Iris pigment epithelial cell (primary cell): ENCODE measurements at regions not wholly inside any gene's neighbourhood (a gene's known extent, or its start where the extent isn't known, plus 50 kb on each side); places are given as distances from the start of the nearest gene placed in this dataset.
"Not testable (repeated sequence)": the region's sequence is repeated elsewhere in the genome, so short reads cannot be mapped to it uniquely, and the experiment has no call there.

Experiments
- DNase-seq: peaks from one replicate; pipeline ENCODE4 v3.0.0-alpha.2; 2011; ENCODE audit warnings: low read depth

GRCh38 chr4:86413426-86413825, 53.6 kb upstream of the MAPK10 start:
- DNase-seq = not testable (repeated sequence)

DNA sequence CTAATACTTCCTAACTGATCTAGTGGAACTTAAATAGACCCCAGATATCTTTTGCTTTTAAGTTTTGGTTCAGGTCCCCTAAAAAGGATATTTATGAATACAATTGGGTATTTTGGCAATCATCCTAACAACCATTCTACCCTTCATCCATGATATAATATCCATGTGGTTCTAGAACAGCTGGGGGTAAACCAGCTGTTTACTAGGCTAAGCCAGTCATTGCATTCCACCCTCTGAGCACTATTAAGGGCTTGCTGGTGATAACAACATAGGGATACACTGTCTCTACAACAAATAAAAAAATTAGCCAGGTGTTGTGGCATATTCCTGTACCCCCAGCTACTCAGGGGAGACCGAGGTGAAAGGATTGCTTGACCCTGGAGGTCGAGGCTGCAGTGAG, 54.8 kb upstream of the MAPK10 start:
- no peak for DNase-seq

GRCh38 chr4:86416081-86416480, 56.2 kb upstream of the MAPK10 start:
- peak; percentile 8 for DNase-seq

GRCh38 chr4:86421461-86421860, 61.6 kb upstream of the MAPK10 start:
- no peak for DNase-seq

- DNase-seq = no peak
These were observed 71.8 kb upstream of the MAPK10 start for GRCh38 chr4:86431543-86432116.

DNA sequence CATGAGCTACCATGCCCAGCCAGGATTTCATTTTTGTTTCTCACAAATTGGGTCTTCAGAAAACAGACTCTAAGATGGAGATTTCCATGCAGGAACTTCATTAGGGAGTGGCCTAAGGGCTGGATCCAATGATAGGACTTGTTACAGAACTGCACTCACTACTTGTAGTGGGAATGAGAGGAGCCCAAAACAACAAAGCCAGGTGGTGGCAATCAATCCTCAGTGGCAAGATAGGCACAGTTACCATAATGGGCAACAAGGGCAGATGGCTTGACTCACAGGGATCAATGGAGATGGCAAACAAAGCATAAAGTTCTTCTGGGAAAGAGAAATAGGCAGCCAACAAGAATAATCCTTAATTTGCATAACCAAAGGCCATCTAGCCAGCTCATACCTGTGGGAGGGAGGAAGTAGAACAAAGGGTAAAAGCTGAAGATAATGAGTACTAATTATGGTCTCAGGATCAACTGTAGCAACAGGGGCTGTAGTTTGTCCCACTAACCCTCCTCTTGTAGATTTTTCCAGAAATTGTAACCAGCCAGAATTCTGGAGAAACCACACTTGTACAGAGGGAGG, 72.8 kb upstream of the MAPK10 start:
- DNase-seq = no peak

- DNase-seq = no peak
These were observed 79.4 kb upstream of the MAPK10 start for GRCh38 chr4:86439293-86439692.

DNA sequence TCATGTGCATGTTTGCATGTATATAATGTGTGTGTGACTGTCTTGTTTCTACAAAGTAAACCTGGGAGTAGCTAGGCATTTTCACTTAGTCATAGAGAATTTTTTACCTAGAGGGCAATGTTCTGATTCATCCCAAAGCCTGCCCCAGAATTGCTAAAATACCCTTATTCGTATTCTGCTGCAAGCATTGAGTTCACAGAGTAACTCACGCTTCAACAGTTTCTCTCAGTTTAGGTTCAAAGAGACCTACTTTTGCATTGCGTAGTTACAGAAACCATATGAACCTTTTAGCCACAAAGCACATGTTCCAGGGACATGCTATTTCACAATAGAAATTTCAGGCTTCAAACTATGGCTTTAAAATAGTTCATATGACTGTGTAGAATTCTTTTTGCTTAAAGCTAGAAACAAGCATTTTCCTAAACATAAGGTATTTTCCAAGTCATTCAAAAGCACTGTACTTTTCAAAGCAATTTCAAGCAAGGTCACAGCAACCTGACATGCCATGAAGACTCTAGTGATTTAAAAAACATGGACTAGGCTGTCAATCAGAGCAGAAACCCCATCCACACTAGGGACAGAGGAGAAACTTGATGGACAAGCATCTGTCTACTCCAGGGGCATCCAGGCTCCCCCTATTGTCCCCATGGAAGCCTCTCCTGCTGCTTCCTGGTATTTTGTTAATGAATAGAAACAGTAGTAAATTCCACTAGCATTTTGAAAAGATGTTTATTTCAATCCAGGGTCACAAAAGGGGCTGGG, 81.5 kb upstream of the MAPK10 start:
- DNase-seq = peak; percentile 54

DNA sequence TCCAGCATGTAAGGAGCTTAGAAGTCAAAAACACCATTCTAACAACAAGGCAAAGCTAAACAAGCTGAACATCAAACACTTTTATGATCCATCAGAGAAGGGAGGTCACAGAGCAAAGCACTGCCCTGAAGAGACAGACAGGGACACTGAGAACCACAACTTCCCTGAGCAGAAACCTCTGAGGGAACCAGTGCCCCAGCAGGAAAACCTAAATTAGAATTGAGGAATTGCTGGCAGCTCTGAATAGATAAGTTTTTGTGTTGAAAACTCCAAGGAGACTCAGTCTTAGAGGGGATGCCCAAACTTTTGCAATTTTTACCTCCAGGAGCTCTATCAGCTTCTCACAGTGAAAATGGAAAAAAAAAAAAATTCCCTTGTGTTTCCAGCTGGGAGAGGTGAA, 83.0 kb upstream of the MAPK10 start:
- DNase-seq = no peak

GRCh38 chr4:86443495-86443894, 83.6 kb upstream of the MAPK10 start:
- DNase-seq = no peak

GRCh38 chr4:86446996-86447395, 87.1 kb upstream of the MAPK10 start:
- DNase-seq = no peak

DNA sequence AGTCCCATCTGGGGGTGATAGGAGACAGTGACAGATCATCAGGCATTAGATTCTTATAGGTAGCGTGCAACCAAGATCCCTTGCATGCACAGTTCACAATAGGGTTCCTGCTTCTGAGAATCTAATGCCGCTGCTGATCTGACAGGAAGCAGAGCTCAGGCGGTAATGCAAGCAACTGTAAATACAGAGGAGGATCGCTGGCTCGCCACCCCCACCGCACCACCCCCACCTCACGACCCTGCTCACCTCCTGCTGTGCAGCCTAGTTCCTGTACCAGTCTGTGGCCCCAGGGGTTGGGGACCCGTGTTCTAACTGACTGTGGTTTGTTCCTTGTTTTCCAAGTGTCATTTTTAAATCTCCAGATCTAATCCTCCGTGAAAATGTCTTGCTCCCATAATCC, 89.0 kb upstream of the MAPK10 start:
- DNase-seq = no peak

DNA sequence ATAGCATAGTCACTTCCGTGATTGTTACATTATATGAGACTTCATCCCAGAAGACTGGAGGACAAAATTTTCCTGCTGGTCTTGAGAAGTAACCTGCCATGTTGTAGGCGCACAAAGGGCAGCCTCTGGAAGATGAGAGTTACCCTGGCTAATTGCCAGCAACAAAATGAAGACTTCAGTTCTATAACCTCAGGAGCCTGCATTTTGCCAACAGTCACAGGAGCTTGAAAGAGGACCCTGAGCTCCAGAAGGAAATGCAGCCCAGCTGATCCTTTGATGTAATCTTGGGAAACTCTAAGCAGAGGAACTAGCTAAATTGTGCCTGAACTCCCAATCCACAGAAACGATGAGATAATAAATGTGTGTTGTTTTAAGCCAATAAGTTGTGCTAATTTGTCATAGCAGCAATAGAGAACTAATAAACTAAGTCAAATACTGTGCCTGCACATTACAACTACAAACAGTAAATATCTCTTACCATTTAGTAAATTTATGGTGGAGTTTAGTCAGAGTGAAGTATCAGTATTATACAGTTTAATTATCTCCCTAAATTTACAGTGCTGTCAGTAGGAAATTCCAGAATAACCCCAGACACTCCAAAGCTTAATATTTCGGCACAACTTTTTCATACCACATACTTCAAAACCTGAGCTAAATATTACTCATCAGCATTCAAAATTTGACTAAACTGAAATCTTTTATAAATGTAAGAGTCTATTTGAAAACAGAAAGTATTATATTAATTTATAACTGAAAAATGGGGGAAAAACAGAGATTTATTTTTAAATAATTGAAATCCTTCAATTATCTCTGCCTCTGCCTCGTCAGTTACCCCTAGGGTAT, 90.1 kb upstream of the MAPK10 start:
- no peak for DNase-seq

DNA sequence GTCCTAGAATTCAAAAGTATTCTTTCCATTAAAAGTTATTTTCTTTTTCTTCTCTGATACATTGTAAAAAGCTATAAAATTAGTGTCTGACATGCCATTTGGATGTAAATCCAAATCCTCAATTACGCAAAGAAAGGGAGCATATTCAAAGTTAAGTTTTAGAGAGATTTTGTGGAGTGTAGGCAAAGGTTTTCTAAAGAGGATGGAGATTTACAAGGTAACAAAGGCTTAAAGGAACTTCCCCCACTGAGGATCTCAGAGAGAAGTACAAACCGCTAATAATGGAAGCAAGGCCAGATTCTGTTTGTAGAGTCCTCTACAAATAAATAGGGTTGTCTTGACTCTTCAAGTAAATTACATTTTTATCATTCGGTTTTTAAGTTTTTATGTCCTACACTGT, 91.0 kb upstream of the MAPK10 start:
- no peak for DNase-seq

GRCh38 chr4:86451560-86452330, 91.9 kb upstream of the MAPK10 start:
- DNase-seq = peak; percentile 37

- peak; percentile 13 for DNase-seq
These were observed 92.6 kb upstream of the MAPK10 start for GRCh38 chr4:86452422-86452891.

DNA sequence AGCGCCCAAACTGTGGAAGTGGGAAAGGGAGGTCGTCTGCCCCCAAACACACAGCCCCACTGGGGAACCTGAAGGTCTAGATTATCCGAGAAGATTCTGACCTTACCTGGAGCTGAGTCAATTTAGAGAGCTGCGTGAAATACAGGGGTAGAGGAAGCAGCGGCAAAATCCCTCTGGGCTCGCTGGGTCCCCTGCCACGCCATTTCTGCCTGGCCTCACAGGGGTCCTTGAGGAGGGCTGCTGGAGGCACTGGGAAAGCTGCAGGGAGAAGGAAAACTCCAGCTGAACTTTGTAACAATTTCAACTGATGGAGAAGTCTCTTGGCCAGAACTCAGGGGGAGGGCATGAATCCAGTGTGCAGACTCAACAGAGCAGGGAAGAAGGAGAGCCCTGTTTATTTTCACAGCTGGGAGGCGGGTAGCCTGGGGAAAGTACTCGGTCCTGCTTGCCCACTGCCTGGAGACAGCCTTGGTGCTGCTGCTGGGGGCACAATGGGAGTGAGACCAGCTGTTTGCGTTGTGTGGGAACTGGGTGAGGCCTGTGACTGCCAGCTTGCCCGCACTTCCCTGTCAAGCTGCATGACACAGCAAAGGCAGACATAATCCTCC, 93.2 kb upstream of the MAPK10 start:
- peak; percentile 15 for DNase-seq

GRCh38 chr4:86453611-86454072, 93.8 kb upstream of the MAPK10 start:
- DNase-seq = not testable (repeated sequence)

GRCh38 chr4:86461849-86462248, 102.0 kb upstream of the MAPK10 start:
- DNase-seq = no peak

GRCh38 chr4:86472377-86473019, 112.6 kb upstream of the MAPK10 start:
- DNase-seq = no peak

DNA sequence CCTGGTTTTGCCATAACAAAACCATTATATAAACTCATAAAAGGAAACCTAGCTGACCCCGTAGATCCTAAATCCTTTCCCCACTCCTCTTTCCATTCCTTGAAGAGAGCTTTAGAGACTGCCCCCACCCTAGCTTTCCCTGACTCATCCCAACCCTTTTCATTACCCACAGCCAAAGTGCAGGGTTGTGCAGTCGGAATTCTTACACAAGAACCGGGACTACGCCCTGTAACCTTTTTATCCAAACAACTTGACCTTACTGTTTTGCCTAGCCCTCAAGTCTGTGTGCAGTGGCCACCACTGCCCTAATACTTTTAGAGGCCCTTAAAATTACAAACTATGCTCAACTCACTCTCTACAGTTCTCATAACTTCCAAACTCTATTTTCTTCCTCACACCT, 116.0 kb upstream of the PTPN13 start:
- not testable (repeated sequence) for DNase-seq
